Uterus (tissue), 3 donors: ENCODE measurements at regions not wholly inside any gene's neighbourhood (a gene's known extent, or its start where the extent isn't known, plus 50 kb on each side); places are given as distances from the start of the nearest gene placed in this dataset.

ENCODE experiments used
- DNase-seq, 2 donors: peaks; one replicate each; pipeline ENCODE4 v3.0.0-alpha.2; 2019 to 2020
- H3K27ac ChIP-seq, 2 donors: fragments of 200-600 bp; sonication (generic); 1 replicate in 1 of 2; 2 replicates in 1 of 2; pipeline ENCODE4 v1.5.1; 2016 to 2018
- H3K27me3 ChIP-seq, 2 donors: fragments of 200-600 bp; sonication (generic); one replicate each; pipeline ENCODE4 v1.5.1; 2018 to 2019; ENCODE audit warnings: control low read depth in 1 of 2
- H3K36me3 ChIP-seq, 2 donors: fragments of 200-600 bp; sonication (generic); one replicate each; pipeline ENCODE4 v1.5.1; 2019; ENCODE audit warnings: control low read depth in 1 of 2
- H3K4me1 ChIP-seq, 2 donors: fragments of 200-600 bp; sonication (generic); one replicate each; pipeline ENCODE4 v1.5.1; 2018 to 2019; ENCODE audit warnings: control low read depth in 1 of 2
- H3K4me3 ChIP-seq, 2 donors: fragments of 200-600 bp; sonication (generic); 1 replicate in 1 of 2; 2 replicates in 1 of 2; pipeline ENCODE4 v1.5.1; 2018 to 2019; ENCODE audit warnings: mild to moderate bottlenecking in 1 of 2
- H3K9me3 ChIP-seq, 2 donors: fragments of 200-600 bp; sonication (generic); one replicate each; pipeline ENCODE4 v1.5.1; 2019; ENCODE audit warnings: control low read depth in 1 of 2
- CTCF ChIP-seq, 4 experiments: fragments of 200-600 bp in 2 of 4; fragments of 450-650 bp in 2 of 4; sonication (generic) in 2 of 4; IDR thresholded peaks; one replicate each; pipeline ENCODE4 v1.5.1; 2016 to 2019; ENCODE audit warnings: antibody characterized with exemption in 4 of 4, mild to moderate bottlenecking in 2 of 4, moderate library complexity in 1 of 4
- POLR2A ChIP-seq, 2 donors: fragments of 450-650 bp; IDR thresholded peaks; one replicate each; pipeline ENCODE4 v1.6.1; 2016; ENCODE audit warnings: antibody characterized with exemption in 2 of 2, mild to moderate bottlenecking in 1 of 2, moderate library complexity in 1 of 2
- intact Hi-C: fragments of 100-400 bp; cut with DNase I; formaldehyde crosslinking; loops from one replicate; pipeline ENCODE4 v1.15.1; 2023; ENCODE audit warnings: low total_unique reads
- donor health status: DM: yes; HTN: yes; CAD: no.

DNA sequence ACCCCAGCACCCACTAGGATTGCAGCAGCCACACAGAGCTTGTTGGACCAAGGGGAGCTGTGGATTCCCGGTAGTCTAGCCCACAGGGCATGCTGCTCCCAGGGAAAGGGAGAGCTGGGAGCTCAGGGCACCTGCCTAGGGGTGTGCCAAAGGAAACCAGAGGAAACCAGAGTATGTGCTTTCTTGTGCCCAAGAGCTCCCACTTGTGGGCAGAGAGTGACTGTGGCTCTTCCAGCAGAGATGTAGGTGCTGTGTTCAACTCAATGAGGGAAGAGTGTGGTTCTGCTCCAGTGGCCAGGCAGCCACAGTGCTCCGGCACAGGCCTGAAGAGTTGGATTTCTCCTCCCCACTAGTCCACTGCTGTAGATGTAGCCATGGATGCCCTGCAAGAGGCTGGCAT is 1050.0 kb upstream of the INTU start:
- intact Hi-C loops = no loop called here
- H3K27me3 ChIP-seq = no peaks in the 10 kb centered on the region
- no peak for TF ChIP-seq POLR2A (IDR thresholded peaks at IDR 0.05)
- no peak for TF ChIP-seq CTCF (IDR thresholded peaks at IDR 0.05)

DNA sequence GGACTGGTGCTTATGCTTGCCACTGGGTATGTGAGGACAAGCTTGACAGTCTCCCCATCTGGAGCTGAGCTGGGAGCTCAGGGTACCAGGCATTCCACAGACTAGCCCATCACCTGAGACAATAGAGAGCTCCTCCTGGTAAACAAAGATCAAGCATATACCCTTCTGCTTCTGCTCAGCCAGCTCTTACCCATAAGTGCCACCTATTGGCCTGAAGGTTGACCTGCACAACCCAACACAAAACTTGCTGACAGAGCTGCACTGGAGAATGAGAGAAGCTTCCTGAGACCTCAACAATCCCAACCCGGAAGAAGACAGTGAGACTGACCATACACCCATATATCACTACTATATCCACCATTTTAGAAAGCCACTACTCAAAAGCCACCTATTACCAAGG is 1049.2 kb upstream of the INTU start:
- no peak overlapping the region for H3K4me3 ChIP-seq
- H3K27ac ChIP-seq = no peak overlapping the region
- no peaks in the 10 kb centered on the region for H3K9me3 ChIP-seq
- TF ChIP-seq CTCF (IDR thresholded peaks at IDR 0.05) = no peak
- TF ChIP-seq POLR2A (IDR thresholded peaks at IDR 0.05) = no peak
- H3K36me3 ChIP-seq = no peaks in the 10 kb centered on the region
- DNase-seq = no peak
- no peaks in the 10 kb centered on the region for H3K4me1 ChIP-seq
- H3K27me3 ChIP-seq = no peaks in the 10 kb centered on the region
- intact Hi-C loops = no loop called here

More for the DNA sequence above, 1050.0 kb upstream of the INTU start:
- Histone ChIP-seq H3K9me3 (no peaks in the 10 kb centered on the region), H3K36me3 (no peaks in the 10 kb centered on the region), H3K4me1 (no peaks in the 10 kb centered on the region), H3K27ac (no peak overlapping the region), H3K4me3 (no peak overlapping the region)
- no peak for DNase-seq

DNA sequence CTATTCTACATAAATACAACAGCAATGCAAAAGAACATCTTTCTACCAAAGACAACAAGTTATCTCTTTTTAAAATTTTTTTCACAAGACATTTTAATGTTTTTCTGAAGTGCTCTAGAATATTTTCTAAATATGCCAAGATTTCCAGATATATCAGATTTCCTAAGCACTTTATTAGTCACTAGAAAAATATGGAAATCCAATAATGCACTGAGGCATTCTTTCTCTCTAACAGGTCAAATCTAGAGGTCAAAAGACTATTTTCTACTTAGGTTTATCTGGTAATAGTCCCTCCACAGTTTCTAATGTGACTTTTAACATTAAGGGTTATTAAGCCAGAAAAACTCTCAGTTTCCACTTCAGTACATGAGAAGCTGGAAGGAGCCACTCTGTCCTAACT is 1041.2 kb upstream of the INTU start:
- intact Hi-C loops = no loop called here
- no peak overlapping the region for H3K27ac ChIP-seq
- no peak for TF ChIP-seq POLR2A (IDR thresholded peaks at IDR 0.05)
- no peak for TF ChIP-seq CTCF (IDR thresholded peaks at IDR 0.05)
- H3K9me3 ChIP-seq = no peaks in the 10 kb centered on the region
- no peaks in the 10 kb centered on the region for H3K27me3 ChIP-seq
- H3K4me1 ChIP-seq = no peaks in the 10 kb centered on the region
- DNase-seq = no peak
- no peaks in the 10 kb centered on the region for H3K36me3 ChIP-seq
- H3K4me3 ChIP-seq = no peak overlapping the region

DNA sequence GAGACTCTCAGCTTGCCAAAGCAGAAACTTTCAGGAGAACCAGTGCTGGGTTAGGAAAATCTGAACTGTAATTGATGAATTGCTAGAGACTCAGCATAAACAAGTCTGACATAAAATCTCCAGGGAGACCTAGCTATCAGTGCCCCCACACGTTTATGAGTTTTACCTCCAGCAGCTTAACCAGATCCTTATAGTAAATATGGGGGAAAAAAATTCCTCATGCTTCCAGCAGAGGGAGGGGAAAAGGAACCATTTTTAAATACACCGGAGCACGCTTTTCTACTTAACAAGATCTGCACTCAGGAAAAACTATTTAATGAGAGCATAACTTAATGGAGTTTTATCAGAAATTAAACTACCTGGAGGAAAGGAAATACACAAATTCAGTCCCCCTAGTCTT is 1040.7 kb upstream of the INTU start:
- DNase-seq = no peak
- Histone ChIP-seq H3K4me1 (no peaks in the 10 kb centered on the region), H3K27ac (no peak overlapping the region), H3K36me3 (no peaks in the 10 kb centered on the region), H3K9me3 (no peaks in the 10 kb centered on the region), H3K4me3 (no peak overlapping the region), H3K27me3 (no peaks in the 10 kb centered on the region)
- intact Hi-C loops = no loop called here
- TF ChIP-seq POLR2A (IDR thresholded peaks at IDR 0.05) (no peak), CTCF (IDR thresholded peaks at IDR 0.05) (no peak)

GRCh38 chr4:126593626-126594025 is 1039.1 kb upstream of the INTU start:
- no peak overlapping the region for H3K4me3 ChIP-seq
- H3K36me3 ChIP-seq = no peaks in the 10 kb centered on the region
- intact Hi-C loops = no loop called here
- no peaks in the 10 kb centered on the region for H3K27me3 ChIP-seq
- no peaks in the 10 kb centered on the region for H3K9me3 ChIP-seq
- H3K4me1 ChIP-seq = no peaks in the 10 kb centered on the region
- H3K27ac ChIP-seq = no peak overlapping the region
- TF ChIP-seq CTCF (IDR thresholded peaks at IDR 0.05) (no peak), POLR2A (IDR thresholded peaks at IDR 0.05) (no peak)
- DNase-seq = no peak
